ENCODE measurements at regions not wholly inside any gene's neighbourhood (a gene's known extent, or its start where the extent isn't known, plus 50 kb on each side); places are given as distances from the start of the nearest gene placed in this dataset.

- CTCF ChIA-PET = interaction anchor here (1.1 to 1.2 kb wide), 3 partner anchors 16 to 555 kb away, joined by 3 read pairs; no protein-coding TSS in a partner anchor
Measured at GRCh38 chr5:96048763-96049162, 87.1 kb upstream of the ELL2 start.

GRCh38 chr5:96045888-96046287 is 84.2 kb upstream of the ELL2 start:
- CTCF ChIA-PET = no interaction called here
- no peak overlapping the region for H3K4me3 ChIP-seq (ENCODE audit: low read depth, low read length)
- POLR2A ChIA-PET = no interaction called here
- TF ChIP-seq CTCF (IDR thresholded peaks at IDR 0.05; ENCODE audit: insufficient read depth, low read length, missing control alignments) = no peak
- no peak for DNase-seq (ENCODE audit: low read depth, low spot score)

More at GRCh38 chr5:96048763-96049162, 87.1 kb upstream of the ELL2 start:
- no peak overlapping the region for H3K4me3 ChIP-seq (ENCODE audit: low read depth, low read length)
- POLR2A ChIA-PET = no interaction called here
- no peak for DNase-seq (ENCODE audit: low read depth, low spot score)
- no peak for TF ChIP-seq CTCF (IDR thresholded peaks at IDR 0.05; ENCODE audit: insufficient read depth, low read length, missing control alignments)

- no peak overlapping the region for H3K4me3 ChIP-seq (ENCODE audit: low read depth, low read length)
- ChIA-PET CTCF (no interaction called here), POLR2A (no interaction called here)
- TF ChIP-seq CTCF (IDR thresholded peaks at IDR 0.05; ENCODE audit: insufficient read depth, low read length, missing control alignments) = no peak
- no peak for DNase-seq (ENCODE audit: low read depth, low spot score)
Measured at GRCh38 chr5:96043446-96043845, 81.8 kb upstream of the ELL2 start.

GRCh38 chr5:96037128-96037527 is 75.5 kb upstream of the ELL2 start:
- DNase-seq (ENCODE audit: low read depth, low spot score) = no peak
- no peak for TF ChIP-seq CTCF (IDR thresholded peaks at IDR 0.05; ENCODE audit: insufficient read depth, low read length, missing control alignments)
- POLR2A ChIA-PET = no interaction called here
- CTCF ChIA-PET = no interaction called here
- H3K4me3 ChIP-seq (ENCODE audit: low read depth, low read length) = no peak overlapping the region

- no peak overlapping the region for H3K4me3 ChIP-seq (ENCODE audit: low read depth, low read length)
- ChIA-PET CTCF (no interaction called here), POLR2A (no interaction called here)
- DNase-seq (ENCODE audit: low read depth, low spot score) = no peak
- no peak for TF ChIP-seq CTCF (IDR thresholded peaks at IDR 0.05; ENCODE audit: insufficient read depth, low read length, missing control alignments)
Measured at GRCh38 chr5:96036301-96036700, 74.7 kb upstream of the ELL2 start.

- no peak overlapping the region for H3K4me3 ChIP-seq (ENCODE audit: low read depth, low read length)
- DNase-seq (ENCODE audit: low read depth, low spot score) = no peak
- ChIA-PET CTCF (no interaction called here), POLR2A (no interaction called here)
- no peak for TF ChIP-seq CTCF (IDR thresholded peaks at IDR 0.05; ENCODE audit: insufficient read depth, low read length, missing control alignments)
Measured at GRCh38 chr5:96035796-96036195, 74.1 kb upstream of the ELL2 start.

Measured in AG04449 (cell line).